Right lobe of liver (tissue), 6 donors: ENCODE measurements at regions not wholly inside any gene's neighbourhood (a gene's known extent, or its start where the extent isn't known, plus 50 kb on each side); places are given as distances from the start of the nearest gene placed in this dataset.

ENCODE experiments used
- ATAC-seq, 4 donors: fragments of 200-7000 bp; cut with Tn5 transposase; one replicate each; pipeline ENCODE4 v1.9.1; 2020; ENCODE audit warnings: mild to moderate bottlenecking in 4 of 4, moderate library complexity in 4 of 4
- DNase-seq, 3 donors: peaks; one replicate each; pipeline ENCODE4 v3.0.0-alpha.2; 2020
- H3K27ac ChIP-seq, 3 donors: fragments of 200-600 bp; one replicate each; pipeline ENCODE4 v1.8.0; 2022
- H3K27me3 ChIP-seq, 2 donors: fragments of 200-600 bp; one replicate each; pipeline ENCODE4 v1.8.0; 2022
- H3K36me3 ChIP-seq, 4 donors: fragments of 200-600 bp; sonication (generic) in 1 of 4; one replicate each; pipeline versions ENCODE4 v1.5.1 to v1.8.0; 2017 to 2022; ENCODE audit warnings: control low read depth in 1 of 4
- H3K4me1 ChIP-seq, 4 donors: fragments of 200-600 bp; sonication (generic) in 1 of 4; one replicate each; pipeline versions ENCODE4 v1.5.1 to v1.8.0; 2017 to 2022; ENCODE audit warnings: control low read depth in 1 of 4
- H3K4me3 ChIP-seq, 3 donors: fragments of 200-600 bp; one replicate each; pipeline ENCODE4 v1.8.0; 2022
- H3K9me3 ChIP-seq, 4 donors: fragments of 200-600 bp; sonication (generic) in 1 of 4; one replicate each; pipeline versions ENCODE4 v1.5.1 to v1.8.0; 2017 to 2022; ENCODE audit warnings: control low read depth in 1 of 4
- CTCF ChIP-seq, 4 donors: fragments of 200-600 bp in 3 of 4; fragments of 450-650 bp in 1 of 4; IDR thresholded peaks; one replicate each; pipeline versions ENCODE4 v1.5.1 to v1.8.0; 2016 to 2022; ENCODE audit warnings: antibody characterized with exemption in 4 of 4, mild to moderate bottlenecking in 2 of 4
- POLR2A ChIP-seq: fragments of 450-650 bp; IDR thresholded peaks from one replicate; pipeline ENCODE4 v1.6.1; 2017; ENCODE audit warnings: antibody characterized with exemption, mild to moderate bottlenecking
- WGBS: methylation state at CpG from one replicate; pipeline ENCODE4 v1.1.6; 2018; ENCODE audit warnings: low coverage, low lambda C conversion rate; ENCODE audit not compliant: insufficient coverage; ENCODE audit errors: missing lambda C conversion rate; 5-methylcytosine and 5-hydroxymethylcytosine counted together
- intact Hi-C, 2 donors: fragments of 100-400 bp; cut with DNase I; formaldehyde crosslinking; loops; one replicate each; pipeline versions ENCODE4 v1.11.2 to v1.14.1; 2022
- donor health status: DM: no; HTN: yes; CAD: no.
- donor health status: DM: no; HTN: no; CAD: no.
- donor health status: DM: no; HTN: no; CAD: no.
- donor health status: DM: no; HTN: yes; CAD: no.
- donor health status: DM: no; HTN: yes; CAD: no.

- 56% methylated on average over 1 of the region's 2 CpGs for WGBS
Measured at GRCh38 chr14:44041700-44042099, 465.4 kb downstream of the FSCB start.

GRCh38 chr14:44040561-44040960, 466.5 kb downstream of the FSCB start:
- ATAC-seq (no peak), DNase-seq (no peak)
- no peak overlapping the region for H3K4me3 ChIP-seq
- H3K4me1 ChIP-seq: no peaks in the 10 kb centered on the region
- WGBS: 40% methylated on average over 1 of the region's 1 CpG
- intact Hi-C loops: no loop called here
- H3K36me3 ChIP-seq: no peaks in the 10 kb centered on the region
- H3K27me3 ChIP-seq: no peaks in the 10 kb centered on the region
- no peak overlapping the region for H3K27ac ChIP-seq
- no peaks in the 10 kb centered on the region for H3K9me3 ChIP-seq
- no peak for TF ChIP-seq CTCF (IDR thresholded peaks at IDR 0.05)
- TF ChIP-seq POLR2A: no peak

More at GRCh38 chr14:44041700-44042099, 465.4 kb downstream of the FSCB start:
- no peak overlapping the region for H3K4me3 ChIP-seq
- ATAC-seq: no peak
- no peak for DNase-seq
- H3K36me3 ChIP-seq: no peaks in the 10 kb centered on the region
- intact Hi-C loops: no loop called here
- TF ChIP-seq POLR2A: no peak
- H3K27ac ChIP-seq: no peak overlapping the region
- H3K27me3 ChIP-seq: no peaks in the 10 kb centered on the region
- H3K9me3 ChIP-seq: no peaks in the 10 kb centered on the region
- H3K4me1 ChIP-seq: no peaks in the 10 kb centered on the region

- DNase-seq: no peak
- Histone ChIP-seq H3K4me1 (no peaks in the 10 kb centered on the region), H3K27me3 (no peaks in the 10 kb centered on the region), H3K27ac (no peak overlapping the region), H3K4me3 (no peak overlapping the region), H3K36me3 (no peaks in the 10 kb centered on the region), H3K9me3 (no peaks in the 10 kb centered on the region)
- 37% methylated on average over 1 of the region's 1 CpG for WGBS
- TF ChIP-seq CTCF (IDR thresholded peaks at IDR 0.05) (no peak), POLR2A (no peak)
- no peak for ATAC-seq
- intact Hi-C loops: no loop called here
Measured at GRCh38 chr14:44036248-44036647, 470.8 kb downstream of the FSCB start.

GRCh38 chr14:44035707-44036106, 471.4 kb downstream of the FSCB start:
- ATAC-seq: no peak

GRCh38 chr14:44030831-44031383, 476.2 kb downstream of the FSCB start:
- intact Hi-C loops: no loop called here
- Histone ChIP-seq H3K27ac (no peak overlapping the region), H3K27me3 (no peaks in the 10 kb centered on the region), H3K36me3 (no peaks in the 10 kb centered on the region), H3K9me3 (no peaks in the 10 kb centered on the region), H3K4me3 (no peak overlapping the region), H3K4me1 (no peaks in the 10 kb centered on the region)
- ATAC-seq: no peak
- no peak for DNase-seq
- TF ChIP-seq CTCF (IDR thresholded peaks at IDR 0.05): no peak
- no peak for TF ChIP-seq POLR2A
- WGBS: 50% methylated on average over 4 of the region's 4 CpGs

More at GRCh38 chr14:44035707-44036106, 471.4 kb downstream of the FSCB start:
- H3K27me3 ChIP-seq: no peaks in the 10 kb centered on the region
- no peaks in the 10 kb centered on the region for H3K4me1 ChIP-seq
- no peaks in the 10 kb centered on the region for H3K36me3 ChIP-seq
- WGBS: 58% methylated on average over 2 of the region's 2 CpGs
- no peaks in the 10 kb centered on the region for H3K9me3 ChIP-seq
- H3K4me3 ChIP-seq: no peak overlapping the region
- no peak overlapping the region for H3K27ac ChIP-seq
- intact Hi-C loops: no loop called here
- TF ChIP-seq POLR2A (no peak), CTCF (IDR thresholded peaks at IDR 0.05) (no peak)
- DNase-seq: no peak
